ENCODE measurements at regions not wholly inside any gene's neighbourhood (a gene's known extent, or its start where the extent isn't known, plus 50 kb on each side); places are given as distances from the start of the nearest gene placed in this dataset.

GRCh38 chr5:9927106-9927505, 297.0 kb upstream of the TAS2R1 start:
- DNase-seq (ENCODE audit: low spot score), result peak; percentile 15

DNA sequence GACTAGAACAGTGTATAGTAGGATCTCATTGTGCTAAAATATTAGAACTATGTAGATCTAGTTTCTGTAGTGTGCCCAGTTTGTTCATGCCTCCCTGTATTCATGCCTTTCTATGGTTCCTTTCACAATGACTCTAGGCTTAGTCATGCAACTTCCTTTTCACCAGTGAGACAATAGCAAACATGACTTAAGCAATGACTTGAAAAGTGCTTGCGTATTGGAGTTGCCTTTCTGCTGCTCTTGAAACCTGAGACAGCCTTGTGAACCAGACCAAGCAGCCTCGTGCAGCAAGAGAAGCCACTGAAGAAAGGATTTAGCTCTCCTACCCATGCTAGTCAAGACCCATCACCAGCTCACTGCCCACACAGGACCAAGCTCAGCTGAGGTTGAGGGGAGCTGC, 294.5 kb upstream of the TAS2R1 start:
- DNase-seq (ENCODE audit: low spot score), result no peak

GRCh38 chr5:9922719-9923118, 292.6 kb upstream of the TAS2R1 start:
- DNase-seq (ENCODE audit: low spot score), result no peak

DNA sequence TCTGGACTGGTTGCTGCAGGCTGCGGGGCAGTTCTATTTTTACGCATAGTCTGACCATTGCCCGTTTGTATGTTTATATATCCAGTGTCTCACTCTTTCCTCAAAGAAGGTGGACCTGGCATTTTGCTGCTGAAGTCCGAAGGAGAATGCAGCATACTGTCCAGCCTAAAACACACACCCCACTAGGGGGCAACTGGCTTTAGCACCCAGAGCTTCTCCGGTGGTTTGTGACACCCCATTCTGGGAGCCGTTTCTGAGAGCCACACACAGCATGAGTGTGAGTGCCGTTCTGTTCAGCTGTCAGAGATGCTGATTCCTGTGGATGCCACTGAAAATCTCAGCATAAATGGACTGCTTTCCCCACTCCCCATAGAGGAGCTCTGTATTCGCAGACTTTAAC, 290.5 kb upstream of the TAS2R1 start:
- no peak for DNase-seq (ENCODE audit: low spot score)

GRCh38 chr5:9919306-9920030, 289.3 kb upstream of the TAS2R1 start:
- DNase-seq (ENCODE audit: low spot score), result no peak

DNA sequence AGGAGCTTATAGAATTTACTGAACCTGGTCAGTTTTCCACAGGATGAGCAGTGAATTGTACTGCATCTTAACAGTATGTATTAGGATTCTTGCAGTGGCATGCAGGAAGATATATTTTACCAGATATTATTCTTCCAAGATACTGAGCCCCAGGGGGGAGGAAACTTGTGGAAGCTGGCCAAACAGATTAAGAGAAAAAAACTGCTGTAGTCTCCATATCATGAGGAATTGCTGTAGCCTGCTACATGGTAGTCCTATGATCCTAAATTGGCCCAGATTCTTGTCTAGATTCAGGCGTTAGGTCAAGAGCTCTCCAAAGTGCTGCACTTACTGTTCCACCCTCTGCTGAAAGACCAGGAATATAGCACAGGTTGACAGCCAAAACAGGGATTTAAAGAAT, 275.5 kb upstream of the TAS2R1 start:
- DNase-seq (ENCODE audit: low spot score), result no peak

- DNase-seq (ENCODE audit: low spot score), result no peak
These were observed 273.6 kb upstream of the TAS2R1 start for GRCh38 chr5:9903801-9904200.

DNA sequence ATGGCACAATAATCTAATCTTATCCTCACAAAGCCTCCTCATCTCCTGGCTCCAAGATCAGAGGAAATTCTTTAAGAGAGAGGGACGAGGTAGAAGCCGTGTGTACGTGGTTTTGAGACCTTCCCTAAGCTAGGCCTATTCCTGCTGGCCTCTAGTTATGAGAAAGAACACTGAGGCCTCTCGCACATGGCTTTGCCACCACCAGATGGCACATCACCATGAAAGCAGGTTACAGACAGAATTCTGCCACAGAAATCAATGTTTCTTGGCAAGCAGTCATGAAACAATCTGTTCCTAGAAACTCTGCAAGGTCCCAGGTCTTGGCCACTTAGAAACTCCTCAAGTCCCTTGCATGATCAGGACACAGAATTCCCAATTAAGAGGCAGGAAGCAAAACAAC, 268.2 kb upstream of the TAS2R1 start:
- peak; percentile 77 for DNase-seq (ENCODE audit: low spot score)

GRCh38 chr5:9895302-9895645, 265.1 kb upstream of the TAS2R1 start:
- DNase-seq (ENCODE audit: low spot score), result no peak

DNA sequence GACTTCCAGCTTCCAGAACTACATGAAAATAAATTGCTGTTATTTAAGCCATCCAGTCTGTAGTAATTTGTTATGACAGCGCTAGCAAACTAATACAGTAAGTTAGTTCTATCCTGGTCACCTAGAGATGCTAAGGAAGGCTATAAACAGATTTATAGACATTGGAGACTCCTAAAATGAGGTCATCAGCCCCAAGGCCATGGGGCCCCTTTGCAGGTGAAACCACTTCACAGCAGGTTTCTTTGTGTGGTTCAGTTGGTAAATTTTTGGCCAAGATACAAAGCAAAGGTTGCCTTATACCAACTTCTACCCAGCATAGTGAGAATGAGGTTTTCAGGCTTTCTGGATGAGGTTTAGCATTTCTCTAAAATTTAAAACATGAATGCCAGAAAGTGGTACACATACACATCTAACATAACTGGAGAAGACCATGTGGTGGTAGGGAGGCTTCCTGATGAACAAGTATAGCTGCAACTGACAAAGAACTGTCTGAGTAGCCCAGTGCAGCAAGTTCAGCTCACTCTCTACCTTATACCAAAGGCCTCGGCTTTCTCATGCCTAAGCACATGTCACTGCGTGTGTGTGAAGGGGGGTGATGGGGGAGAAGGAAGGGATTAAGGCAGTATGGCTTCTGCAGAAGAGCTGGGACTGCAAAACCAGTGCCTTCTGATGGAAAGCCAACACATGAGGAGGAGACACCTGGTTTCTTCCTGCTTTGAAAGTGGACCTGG, 264.6 kb upstream of the TAS2R1 start:
- no peak for DNase-seq (ENCODE audit: low spot score)

GRCh38 chr5:9892696-9893095, 262.5 kb upstream of the TAS2R1 start:
- no peak for DNase-seq (ENCODE audit: low spot score)

DNA sequence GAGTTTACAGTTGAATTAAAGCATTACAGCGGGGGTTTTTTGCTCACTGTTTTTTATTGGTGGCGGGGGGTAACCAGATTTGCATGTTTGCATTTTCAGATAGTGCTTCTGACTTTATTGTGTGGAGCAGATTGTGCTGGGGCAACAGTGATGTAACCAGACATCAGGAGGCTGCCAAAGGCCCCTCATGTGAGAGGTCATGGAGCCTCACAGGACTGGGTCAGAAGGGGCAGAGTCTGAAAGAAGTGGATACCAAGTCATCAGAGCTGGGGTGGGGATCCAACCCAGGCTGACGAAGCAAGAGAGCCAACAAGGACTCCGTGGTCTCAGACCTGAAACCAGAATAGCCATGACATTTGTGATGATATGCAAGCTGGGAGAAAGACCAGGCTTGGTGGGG, 259.4 kb upstream of the TAS2R1 start:
- no peak for DNase-seq (ENCODE audit: low spot score)

DNA sequence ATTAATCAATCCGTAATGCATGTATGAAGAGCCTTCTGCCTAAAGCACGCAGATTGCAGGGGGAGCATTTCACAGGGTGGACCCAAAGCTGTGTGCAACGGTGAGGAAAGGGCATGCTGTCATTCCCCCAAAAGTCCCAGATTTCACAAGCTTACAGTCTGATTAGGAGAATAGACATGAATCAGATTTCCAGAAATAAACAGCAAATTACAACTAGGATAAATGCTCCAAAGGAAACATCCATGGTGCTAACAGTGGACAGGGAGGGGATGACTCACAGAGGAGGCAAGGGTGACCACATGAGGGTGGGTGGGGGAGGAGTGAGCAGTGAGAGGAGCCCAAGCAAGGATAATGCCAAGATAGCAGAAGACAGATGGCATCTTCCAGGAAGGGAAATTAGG, 258.4 kb upstream of the TAS2R1 start:
- peak; percentile 49 for DNase-seq (ENCODE audit: low spot score)

GRCh38 chr5:9885164-9885563, 255.0 kb upstream of the TAS2R1 start:
- DNase-seq (ENCODE audit: low spot score), result no peak

GRCh38 chr5:9878206-9878605, 248.1 kb upstream of the TAS2R1 start:
- DNase-seq (ENCODE audit: low spot score), result no peak

DNA sequence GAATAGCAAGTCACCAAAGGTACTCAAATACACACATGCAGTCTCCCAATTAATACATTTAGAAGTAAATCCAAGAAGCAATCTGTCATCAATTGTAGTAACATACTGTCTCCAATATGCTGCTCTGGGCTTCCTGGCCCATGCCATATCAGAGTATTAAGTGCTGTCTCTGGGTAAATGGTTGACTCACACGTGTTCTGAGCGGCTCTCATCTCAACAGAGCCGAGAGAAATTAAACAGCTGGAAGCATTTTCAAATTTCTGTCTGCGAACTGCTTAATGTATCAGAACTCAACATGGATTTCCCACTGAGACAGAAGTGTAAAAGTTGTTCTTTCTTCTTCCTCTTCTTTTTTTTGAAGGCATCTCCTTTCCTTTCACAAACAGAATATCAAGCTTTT, 247.3 kb upstream of the TAS2R1 start:
- peak; percentile 58 for DNase-seq (ENCODE audit: low spot score)

DNA sequence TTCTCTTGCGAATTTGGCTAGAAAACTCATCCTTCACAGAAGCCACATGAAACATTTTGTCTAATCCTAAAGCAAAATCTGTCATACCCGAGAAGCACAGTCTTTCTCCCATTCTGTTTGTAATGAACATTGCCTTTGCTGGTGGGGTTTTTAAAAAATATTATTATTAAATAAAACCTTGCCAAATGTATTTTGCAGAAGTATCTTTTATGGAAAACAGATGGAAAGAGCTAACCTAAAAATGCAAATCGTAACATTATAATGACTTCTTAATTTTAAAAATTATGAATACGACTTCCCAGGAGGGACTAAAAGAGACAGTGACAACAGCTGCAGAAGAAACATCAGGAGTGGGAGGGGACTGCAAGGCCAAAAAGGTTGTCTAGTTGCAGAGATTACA, 246.3 kb upstream of the TAS2R1 start:
- no peak for DNase-seq (ENCODE audit: low spot score)

DNA sequence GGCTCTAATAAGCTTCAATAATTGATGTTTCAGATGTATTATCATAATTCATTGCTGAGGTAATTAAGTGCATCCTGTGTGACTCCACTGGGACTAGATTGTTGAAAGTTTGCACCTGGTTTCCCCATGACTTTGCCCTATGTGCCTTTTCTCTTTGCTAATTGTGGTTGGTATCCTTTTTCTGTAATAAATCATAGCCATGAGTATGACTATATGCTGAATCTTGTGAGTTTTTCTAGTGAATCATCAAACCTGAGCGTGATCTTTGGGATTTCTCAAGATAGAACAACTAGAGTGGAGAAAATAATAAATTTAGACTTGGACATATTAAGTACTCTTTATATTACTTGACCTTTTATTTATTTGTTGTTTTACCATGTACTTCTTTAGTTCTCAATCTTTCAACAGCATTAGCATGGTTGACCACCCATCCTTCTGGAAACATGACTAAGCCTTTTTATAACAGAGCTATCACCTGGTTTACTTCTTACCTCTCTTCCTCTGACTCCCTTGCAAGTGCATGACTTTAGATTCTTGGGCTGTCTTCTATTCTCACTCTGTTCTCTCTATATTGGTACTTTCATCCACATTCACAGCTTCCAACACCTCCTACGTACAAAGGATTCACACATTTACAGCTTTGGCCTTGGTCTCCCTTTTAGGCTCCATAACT, 239.6 kb upstream of the TAS2R1 start:
- DNase-seq (ENCODE audit: low spot score), result no peak

DNA sequence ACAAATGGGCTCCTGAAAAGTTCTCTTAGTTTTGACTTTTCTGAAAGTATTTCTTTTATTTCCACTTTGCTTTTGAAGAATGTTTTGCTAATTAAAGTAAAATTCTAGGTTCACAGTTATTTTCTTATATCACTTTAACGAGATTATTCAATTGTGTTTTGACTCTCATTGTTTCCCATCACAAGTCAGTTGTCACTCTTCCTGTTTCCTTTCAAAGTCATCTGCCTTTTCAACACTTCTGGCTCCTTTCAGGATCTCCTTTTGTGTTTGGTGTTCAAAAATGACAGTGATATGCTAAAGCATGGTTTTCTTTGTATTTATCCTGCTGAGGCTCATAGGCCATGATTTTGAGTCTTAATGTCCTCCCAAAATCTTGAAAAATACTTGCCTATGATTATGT, 235.4 kb upstream of the TAS2R1 start:
- DNase-seq (ENCODE audit: low spot score), result no peak

- no peak for DNase-seq (ENCODE audit: low spot score)
These were observed 234.6 kb upstream of the TAS2R1 start for GRCh38 chr5:9864791-9865190.

DNA sequence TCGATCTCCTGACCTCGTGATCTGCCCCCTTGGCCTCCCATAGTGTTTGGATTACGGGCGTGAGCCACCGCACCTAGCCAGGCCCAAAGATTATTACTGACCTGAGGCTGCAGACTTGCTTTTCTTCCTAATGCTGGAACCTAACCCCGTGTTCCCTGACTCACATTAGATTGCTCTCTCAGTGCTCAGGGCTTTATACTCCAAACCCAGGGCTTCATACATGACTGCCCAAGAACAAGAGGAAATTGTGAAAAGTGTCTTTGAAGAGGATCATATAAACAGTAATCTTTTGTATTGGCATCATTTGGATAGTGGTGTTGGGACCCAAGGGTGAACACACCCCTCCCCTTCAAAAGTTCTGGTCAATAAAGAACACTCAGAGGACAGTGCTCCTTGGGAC, 233.3 kb upstream of the TAS2R1 start:
- no peak for DNase-seq (ENCODE audit: low spot score)

DNA sequence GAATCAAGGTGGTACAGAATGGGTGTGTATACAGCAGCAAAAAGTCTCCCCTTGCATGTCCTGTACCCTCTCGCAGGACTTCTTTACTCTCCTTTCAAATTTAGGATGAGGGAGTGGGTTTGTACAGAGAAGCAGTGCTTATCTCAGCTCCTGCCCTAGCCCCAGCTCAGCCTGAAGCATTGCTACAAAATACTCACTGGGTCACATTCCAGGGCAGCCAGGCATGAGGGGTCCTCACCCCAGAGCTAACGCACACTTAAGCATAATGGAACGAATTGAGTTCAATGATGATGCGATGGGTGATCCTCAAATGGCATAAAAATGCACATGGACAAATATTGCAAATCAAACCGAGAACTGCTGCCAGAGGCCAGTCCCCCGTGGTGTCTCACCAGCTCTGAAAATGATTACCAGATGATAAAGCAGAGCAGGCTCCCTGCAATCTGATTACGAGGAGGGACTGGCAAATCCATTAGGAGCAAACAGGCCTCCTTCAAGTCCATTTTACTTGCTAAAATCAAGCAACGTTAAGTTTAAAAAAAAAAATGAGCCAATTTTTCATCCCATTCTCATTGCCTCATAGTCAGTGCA, 231.6 kb upstream of the TAS2R1 start:
- no peak for DNase-seq (ENCODE audit: low spot score)

DNA sequence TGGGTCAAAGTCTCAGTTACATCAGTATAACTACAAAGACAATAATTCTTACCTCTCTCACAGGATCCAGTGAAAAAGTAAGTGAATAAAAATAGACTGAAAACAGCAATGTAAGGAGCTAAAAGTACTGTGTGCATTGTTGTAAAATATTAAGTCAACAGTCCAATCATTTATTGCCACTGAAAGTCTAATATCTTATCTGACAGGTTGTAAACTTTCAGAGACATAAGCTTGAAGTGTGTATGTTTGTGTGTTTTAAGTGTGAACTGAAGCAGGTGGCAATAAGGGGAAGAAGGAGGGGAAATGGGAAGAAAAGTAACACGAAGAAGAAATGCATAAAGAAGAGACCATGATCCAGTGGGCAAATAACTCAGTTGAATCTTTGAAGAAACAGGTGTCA, 229.7 kb upstream of the TAS2R1 start:
- no peak for DNase-seq (ENCODE audit: low spot score)

Data from umbilical cord (tissue), 1 donor.